GM21786 (cell line): ENCODE measurements at regions not wholly inside any gene's neighbourhood (a gene's known extent, or its start where the extent isn't known, plus 50 kb on each side); places are given as distances from the start of the nearest gene placed in this dataset.

Experiments
- ATAC-seq: cut with Tn5 transposase; IDR thresholded peaks from one replicate; pipeline ENCODE4 v1.9.1; 2021; ENCODE audit not compliant: unreplicated experiment

GRCh38 chr5:54774281-54775170, 210.9 kb downstream of the ESM1 start:
- ATAC-seq: no peak

GRCh38 chr5:54772684-54773083, 212.7 kb downstream of the ESM1 start:
- ATAC-seq: no peak

GRCh38 chr5:54772231-54772630, 213.2 kb downstream of the ESM1 start:
- ATAC-seq: no peak

- ATAC-seq: no peak
Measured at GRCh38 chr5:54769746-54770145, 215.6 kb downstream of the ESM1 start.

- ATAC-seq: no peak
Measured at GRCh38 chr5:54769072-54769471, 216.3 kb downstream of the ESM1 start.

GRCh38 chr5:54766748-54767147, 218.6 kb downstream of the ESM1 start:
- ATAC-seq: no peak

GRCh38 chr5:54765165-54766028, 220.0 kb downstream of the ESM1 start:
- ATAC-seq: no peak

- no peak for ATAC-seq
Measured at GRCh38 chr5:54764102-54765090, 221.0 kb downstream of the ESM1 start.

- no peak for ATAC-seq
Measured at GRCh38 chr5:54761213-54761701, 224.1 kb downstream of the ESM1 start.

- ATAC-seq: no peak
Measured at GRCh38 chr5:54760182-54760935, 225.0 kb downstream of the ESM1 start.

GRCh38 chr5:54758038-54758437, 227.4 kb downstream of the ESM1 start:
- no peak for ATAC-seq

- ATAC-seq: no peak
Measured at GRCh38 chr5:54757541-54757940, 227.9 kb downstream of the ESM1 start.

- no peak for ATAC-seq
Measured at GRCh38 chr5:54756796-54757402, 228.5 kb downstream of the ESM1 start.

GRCh38 chr5:54756301-54756700, 229.1 kb downstream of the ESM1 start:
- ATAC-seq: no peak

- no peak for ATAC-seq
Measured at GRCh38 chr5:54754878-54755277, 230.5 kb downstream of the ESM1 start.

- no peak for ATAC-seq
Measured at GRCh38 chr5:54754420-54754819, 231.0 kb downstream of the ESM1 start.

- ATAC-seq: no peak
Measured at GRCh38 chr5:54753753-54754152, 231.6 kb downstream of the ESM1 start.

- peak; percentile 87 for ATAC-seq
Measured at GRCh38 chr5:54753034-54753433, 232.4 kb downstream of the ESM1 start.

GRCh38 chr5:54748527-54748926, 231.0 kb downstream of the SNX18 start:
- no peak for ATAC-seq
